Right lobe of liver (tissue), 6 donors: ENCODE measurements at regions not wholly inside any gene's neighbourhood (a gene's known extent, or its start where the extent isn't known, plus 50 kb on each side); places are given as distances from the start of the nearest gene placed in this dataset.

Source experiments
- ATAC-seq, 4 donors: fragments of 200-7000 bp; cut with Tn5 transposase; one replicate each; pipeline ENCODE4 v1.9.1; 2020; ENCODE audit warnings: mild to moderate bottlenecking in 4 of 4, moderate library complexity in 4 of 4
- DNase-seq, 3 donors: peaks; one replicate each; pipeline ENCODE4 v3.0.0-alpha.2; 2020
- H3K27ac ChIP-seq, 3 donors: fragments of 200-600 bp; one replicate each; pipeline ENCODE4 v1.8.0; 2022
- H3K27me3 ChIP-seq, 2 donors: fragments of 200-600 bp; one replicate each; pipeline ENCODE4 v1.8.0; 2022
- H3K36me3 ChIP-seq, 4 donors: fragments of 200-600 bp; sonication (generic) in 1 of 4; one replicate each; pipeline versions ENCODE4 v1.5.1 to v1.8.0; 2017 to 2022; ENCODE audit warnings: control low read depth in 1 of 4
- H3K4me1 ChIP-seq, 4 donors: fragments of 200-600 bp; sonication (generic) in 1 of 4; one replicate each; pipeline versions ENCODE4 v1.5.1 to v1.8.0; 2017 to 2022; ENCODE audit warnings: control low read depth in 1 of 4
- H3K4me3 ChIP-seq, 3 donors: fragments of 200-600 bp; one replicate each; pipeline ENCODE4 v1.8.0; 2022
- H3K9me3 ChIP-seq, 4 donors: fragments of 200-600 bp; sonication (generic) in 1 of 4; one replicate each; pipeline versions ENCODE4 v1.5.1 to v1.8.0; 2017 to 2022; ENCODE audit warnings: control low read depth in 1 of 4
- POLR2A ChIP-seq: fragments of 450-650 bp; IDR thresholded peaks from one replicate; pipeline ENCODE4 v1.6.1; 2017; ENCODE audit warnings: antibody characterized with exemption, mild to moderate bottlenecking
- WGBS: methylation state at CpG from one replicate; pipeline ENCODE4 v1.1.6; 2018; ENCODE audit warnings: low coverage, low lambda C conversion rate; ENCODE audit not compliant: insufficient coverage; ENCODE audit errors: missing lambda C conversion rate; 5-methylcytosine and 5-hydroxymethylcytosine counted together
- intact Hi-C, 2 donors: fragments of 100-400 bp; cut with DNase I; formaldehyde crosslinking; loops; one replicate each; pipeline versions ENCODE4 v1.11.2 to v1.14.1; 2022
- TF ChIP-seq, protein P1 (sequence below), 4 donors: fragments of 200-600 bp in 3 of 4; fragments of 450-650 bp in 1 of 4; IDR thresholded peaks; one replicate each; pipeline versions ENCODE4 v1.5.1 to v1.8.0; 2016 to 2022; ENCODE audit warnings: antibody characterized with exemption in 4 of 4, mild to moderate bottlenecking in 2 of 4
- donor health status: DM: no; HTN: yes; CAD: no.
- donor health status: DM: no; HTN: no; CAD: no.
- donor health status: DM: no; HTN: no; CAD: no.
- donor health status: DM: no; HTN: yes; CAD: no.
- donor health status: DM: no; HTN: yes; CAD: no.

GRCh38 chr6:68240726-68241125 lies 394.4 kb upstream of the ADGRB3 start:
- TF ChIP-seq POLR2A, result no peak
- TF ChIP-seq, protein P1, sequence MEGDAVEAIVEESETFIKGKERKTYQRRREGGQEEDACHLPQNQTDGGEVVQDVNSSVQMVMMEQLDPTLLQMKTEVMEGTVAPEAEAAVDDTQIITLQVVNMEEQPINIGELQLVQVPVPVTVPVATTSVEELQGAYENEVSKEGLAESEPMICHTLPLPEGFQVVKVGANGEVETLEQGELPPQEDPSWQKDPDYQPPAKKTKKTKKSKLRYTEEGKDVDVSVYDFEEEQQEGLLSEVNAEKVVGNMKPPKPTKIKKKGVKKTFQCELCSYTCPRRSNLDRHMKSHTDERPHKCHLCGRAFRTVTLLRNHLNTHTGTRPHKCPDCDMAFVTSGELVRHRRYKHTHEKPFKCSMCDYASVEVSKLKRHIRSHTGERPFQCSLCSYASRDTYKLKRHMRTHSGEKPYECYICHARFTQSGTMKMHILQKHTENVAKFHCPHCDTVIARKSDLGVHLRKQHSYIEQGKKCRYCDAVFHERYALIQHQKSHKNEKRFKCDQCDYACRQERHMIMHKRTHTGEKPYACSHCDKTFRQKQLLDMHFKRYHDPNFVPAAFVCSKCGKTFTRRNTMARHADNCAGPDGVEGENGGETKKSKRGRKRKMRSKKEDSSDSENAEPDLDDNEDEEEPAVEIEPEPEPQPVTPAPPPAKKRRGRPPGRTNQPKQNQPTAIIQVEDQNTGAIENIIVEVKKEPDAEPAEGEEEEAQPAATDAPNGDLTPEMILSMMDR (IDR thresholded peaks at IDR 0.05), result no peak
- ATAC-seq (no peak), DNase-seq (no peak)
- intact Hi-C loops, result no loop called here
- H3K27me3 ChIP-seq, result no peaks in the 10 kb centered on the region
- no peak overlapping the region for H3K27ac ChIP-seq
- no peaks in the 10 kb centered on the region for H3K9me3 ChIP-seq
- H3K36me3 ChIP-seq, result no peaks in the 10 kb centered on the region
- no peaks in the 10 kb centered on the region for H3K4me1 ChIP-seq
- H3K4me3 ChIP-seq, result no peak overlapping the region

GRCh38 chr6:68239034-68239433 lies 396.0 kb upstream of the ADGRB3 start:
- Histone ChIP-seq H3K4me3 (no peak overlapping the region), H3K4me1 (no peaks in the 10 kb centered on the region), H3K9me3 (no peaks in the 10 kb centered on the region), H3K27me3 (no peaks in the 10 kb centered on the region), H3K27ac (no peak overlapping the region), H3K36me3 (no peaks in the 10 kb centered on the region)
- TF ChIP-seq, protein P1 (IDR thresholded peaks at IDR 0.05), result no peak
- no peak for TF ChIP-seq POLR2A
- WGBS, result 27% methylated on average over 2 of the region's 2 CpGs
- ATAC-seq, result no peak
- intact Hi-C loops, result no loop called here
- DNase-seq, result no peak

DNA sequence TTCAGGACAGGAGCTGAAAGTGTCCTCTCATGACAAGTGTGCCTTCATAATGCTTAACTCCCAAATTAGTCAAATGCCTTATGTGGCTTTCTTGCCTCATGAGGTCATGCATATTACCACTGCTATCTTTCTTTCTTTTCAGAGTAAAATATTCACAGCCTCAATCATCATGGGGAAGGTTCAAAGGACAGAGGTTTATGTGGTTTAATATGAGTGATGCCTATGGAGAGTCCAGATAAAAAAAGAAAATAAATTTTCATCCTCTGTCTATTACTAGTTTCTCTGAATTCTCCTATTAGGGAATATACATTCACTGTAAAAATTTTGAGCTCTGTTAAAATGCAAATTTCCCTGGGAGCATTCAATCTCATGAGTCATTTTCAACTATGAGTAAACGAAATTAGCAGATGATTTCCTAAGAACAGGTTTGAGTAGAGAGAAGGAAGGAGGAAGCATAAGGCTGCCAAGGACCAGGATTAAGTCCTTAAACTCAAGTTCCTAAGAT lies 396.9 kb upstream of the ADGRB3 start:
- H3K36me3 ChIP-seq, result no peaks in the 10 kb centered on the region
- no peaks in the 10 kb centered on the region for H3K4me1 ChIP-seq
- no peak overlapping the region for H3K27ac ChIP-seq
- H3K27me3 ChIP-seq, result no peaks in the 10 kb centered on the region
- DNase-seq, result no peak
- no peak for TF ChIP-seq POLR2A
- TF ChIP-seq, protein P1 (IDR thresholded peaks at IDR 0.05), result no peak
- no peaks in the 10 kb centered on the region for H3K9me3 ChIP-seq
- no peak overlapping the region for H3K4me3 ChIP-seq
- no peak for ATAC-seq
- intact Hi-C loops, result no loop called here
- WGBS, result 0% methylated on average over 1 of the region's 1 CpG

DNA sequence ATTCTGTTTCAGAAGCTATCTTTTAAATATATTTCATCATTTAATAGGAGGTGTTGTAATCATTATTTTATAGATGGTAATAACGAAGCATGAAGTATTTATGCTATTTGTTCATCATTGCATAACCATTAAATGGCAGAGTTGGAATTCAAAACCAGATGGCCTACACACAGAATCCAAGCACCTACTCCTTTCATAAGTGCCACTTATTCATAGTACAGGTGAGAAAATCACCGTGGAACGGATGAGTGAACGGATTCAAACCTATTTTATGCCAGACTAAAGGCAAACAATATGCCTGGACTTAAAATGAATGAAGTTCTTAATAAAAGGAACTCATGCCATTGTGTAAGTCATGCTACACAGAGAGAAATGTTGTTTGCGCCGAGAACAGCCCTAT lies 397.9 kb upstream of the ADGRB3 start:
- no peaks in the 10 kb centered on the region for H3K27me3 ChIP-seq

More for the DNA sequence above, 397.9 kb upstream of the ADGRB3 start:
- no peak for TF ChIP-seq POLR2A
- TF ChIP-seq, protein P1 (IDR thresholded peaks at IDR 0.05), result no peak
- no peak overlapping the region for H3K27ac ChIP-seq
- intact Hi-C loops, result no loop called here
- no peak for DNase-seq
- no peak overlapping the region for H3K4me3 ChIP-seq
- H3K9me3 ChIP-seq, result no peaks in the 10 kb centered on the region
- WGBS, result 59% methylated on average over 6 of the region's 6 CpGs
- H3K36me3 ChIP-seq, result no peaks in the 10 kb centered on the region
- no peak for ATAC-seq
- H3K4me1 ChIP-seq, result no peaks in the 10 kb centered on the region
